Activated CD4-positive, alpha-beta T cell treated with anti-CD3 and anti-CD28 coated beads, Interleukin-2, amount 10 ng/mL, durations not matched to agents 7 days and 5 days (primary cell): ENCODE measurements at regions not wholly inside any gene's neighbourhood (a gene's known extent, or its start where the extent isn't known, plus 50 kb on each side); places are given as distances from the start of the nearest gene placed in this dataset.

Experiments
- CTCF ChIA-PET: fragments of 350-600 bp; sonication (Branson Sonifier 250); formaldehyde crosslinking; loops from one replicate; lab custom pipeline; 2021; ENCODE audit warnings: antibody characterized with exemption; lab: Charles Lee
- POLR2A ChIA-PET: fragments of 350-600 bp; sonication (Branson Sonifier 250); formaldehyde crosslinking; loops from one replicate; lab custom pipeline; 2021; ENCODE audit warnings: antibody characterized with exemption; lab: Charles Lee
- DNase-seq: peaks from one replicate; pipeline ENCODE4 v3.0.0-alpha.2; 2020
- H3K27ac Mint-ChIP-seq: one replicate; pipeline ENCODE4 v1.8.0; 2021; ENCODE audit warnings: mild to moderate bottlenecking, moderate library complexity, mixed read lengths
- H3K27me3 Mint-ChIP-seq: one replicate; pipeline ENCODE4 v1.8.0; 2021; ENCODE audit warnings: mixed read lengths
- H3K36me3 Mint-ChIP-seq: one replicate; pipeline ENCODE4 v1.8.0; 2021; ENCODE audit warnings: low read depth, mixed read lengths
- H3K4me1 Mint-ChIP-seq: one replicate; pipeline ENCODE4 v1.8.0; 2021; ENCODE audit warnings: mixed read lengths
- H3K4me3 Mint-ChIP-seq: one replicate; pipeline ENCODE4 v1.8.0; 2021; ENCODE audit warnings: mild to moderate bottlenecking, moderate library complexity, mixed read lengths
- H3K9me3 Mint-ChIP-seq: one replicate; pipeline ENCODE4 v1.8.0; 2021; ENCODE audit warnings: mixed read lengths

- POLR2A ChIA-PET = no interaction called here
Measured at GRCh38 chr9:135006911-135007570, 80.4 kb upstream of the OLFM1 start.

GRCh38 chr9:135007601-135008000, 79.9 kb upstream of the OLFM1 start:
- H3K36me3 Mint-ChIP-seq = no peaks in the 10 kb centered on the region
- no peak overlapping the region for H3K4me3 Mint-ChIP-seq
- no peaks in the 10 kb centered on the region for H3K27me3 Mint-ChIP-seq
- ChIA-PET CTCF (no interaction called here), POLR2A (interaction anchor here (0.6 kb wide), 1 partner anchor 140 kb away, joined by 3 read pairs; no protein-coding TSS in a partner anchor)
- DNase-seq = no peak
- H3K9me3 Mint-ChIP-seq = peaks cover 2% of the 10 kb centered on the region
- H3K4me1 Mint-ChIP-seq = no peaks in the 10 kb centered on the region
- no peak overlapping the region for H3K27ac Mint-ChIP-seq

More at GRCh38 chr9:135006911-135007570, 80.4 kb upstream of the OLFM1 start:
- CTCF ChIA-PET = no interaction called here
- no peak overlapping the region for H3K4me3 Mint-ChIP-seq
- DNase-seq = no peak
- H3K27ac Mint-ChIP-seq = no peak overlapping the region
- no peaks in the 10 kb centered on the region for H3K27me3 Mint-ChIP-seq
- no peaks in the 10 kb centered on the region for H3K4me1 Mint-ChIP-seq
- peaks cover 3% of the 10 kb centered on the region for H3K9me3 Mint-ChIP-seq
- H3K36me3 Mint-ChIP-seq = no peaks in the 10 kb centered on the region

GRCh38 chr9:135008416-135008815, 79.1 kb upstream of the OLFM1 start:
- Mint-ChIP-seq H3K4me3 (no peak overlapping the region), H3K27me3 (no peaks in the 10 kb centered on the region), H3K36me3 (no peaks in the 10 kb centered on the region), H3K9me3 (no peaks in the 10 kb centered on the region), H3K4me1 (no peaks in the 10 kb centered on the region), H3K27ac (no peak overlapping the region)
- ChIA-PET CTCF (no interaction called here), POLR2A (no interaction called here)
- no peak for DNase-seq

- H3K4me3 Mint-ChIP-seq = no peak overlapping the region
- no peaks in the 10 kb centered on the region for H3K27me3 Mint-ChIP-seq
- ChIA-PET CTCF (no interaction called here), POLR2A (no interaction called here)
- H3K9me3 Mint-ChIP-seq = no peaks in the 10 kb centered on the region
- no peaks in the 10 kb centered on the region for H3K4me1 Mint-ChIP-seq
- H3K27ac Mint-ChIP-seq = no peak overlapping the region
- no peaks in the 10 kb centered on the region for H3K36me3 Mint-ChIP-seq
- no peak for DNase-seq
Measured at GRCh38 chr9:135009051-135009560, 78.4 kb upstream of the OLFM1 start.

GRCh38 chr9:135009794-135010585, 77.5 kb upstream of the OLFM1 start:
- POLR2A ChIA-PET = no interaction called here

GRCh38 chr9:135010586-135010860, 76.9 kb upstream of the OLFM1 start:
- no peaks in the 10 kb centered on the region for H3K27me3 Mint-ChIP-seq
- no peaks in the 10 kb centered on the region for H3K9me3 Mint-ChIP-seq
- no peak for DNase-seq
- POLR2A ChIA-PET = no interaction called here
- no peak overlapping the region for H3K27ac Mint-ChIP-seq
- no peaks in the 10 kb centered on the region for H3K4me1 Mint-ChIP-seq
- no peak overlapping the region for H3K4me3 Mint-ChIP-seq
- no peaks in the 10 kb centered on the region for H3K36me3 Mint-ChIP-seq
- CTCF ChIA-PET = no interaction called here

More at GRCh38 chr9:135009794-135010585, 77.5 kb upstream of the OLFM1 start:
- no peaks in the 10 kb centered on the region for H3K36me3 Mint-ChIP-seq
- no peaks in the 10 kb centered on the region for H3K9me3 Mint-ChIP-seq
- no peaks in the 10 kb centered on the region for H3K4me1 Mint-ChIP-seq
- no peak overlapping the region for H3K4me3 Mint-ChIP-seq
- no peaks in the 10 kb centered on the region for H3K27me3 Mint-ChIP-seq
- CTCF ChIA-PET = interaction anchor here (0.6 kb wide), 1 partner anchor 37 kb away, joined by 3 read pairs; no protein-coding TSS in a partner anchor
- DNase-seq = no peak
- no peak overlapping the region for H3K27ac Mint-ChIP-seq

- no peaks in the 10 kb centered on the region for H3K27me3 Mint-ChIP-seq
Measured at GRCh38 chr9:135010921-135011320, 76.5 kb upstream of the OLFM1 start.

GRCh38 chr9:135012166-135012565, 75.3 kb upstream of the OLFM1 start:
- CTCF ChIA-PET = no interaction called here

More at GRCh38 chr9:135010921-135011320, 76.5 kb upstream of the OLFM1 start:
- no peaks in the 10 kb centered on the region for H3K36me3 Mint-ChIP-seq
- H3K27ac Mint-ChIP-seq = no peak overlapping the region
- ChIA-PET POLR2A (no interaction called here), CTCF (no interaction called here)
- no peak for DNase-seq
- no peak overlapping the region for H3K4me3 Mint-ChIP-seq
- no peaks in the 10 kb centered on the region for H3K4me1 Mint-ChIP-seq
- H3K9me3 Mint-ChIP-seq = no peaks in the 10 kb centered on the region

GRCh38 chr9:135014311-135015010, 73.0 kb upstream of the OLFM1 start:
- Mint-ChIP-seq H3K4me1 (no peaks in the 10 kb centered on the region), H3K9me3 (no peaks in the 10 kb centered on the region), H3K4me3 (no peak overlapping the region), H3K36me3 (no peaks in the 10 kb centered on the region), H3K27me3 (no peaks in the 10 kb centered on the region), H3K27ac (no peak overlapping the region)
- DNase-seq = no peak
- POLR2A ChIA-PET = no interaction called here
- CTCF ChIA-PET = no interaction called here

More at GRCh38 chr9:135012166-135012565, 75.3 kb upstream of the OLFM1 start:
- Mint-ChIP-seq H3K27ac (no peak overlapping the region), H3K36me3 (no peaks in the 10 kb centered on the region), H3K4me3 (no peak overlapping the region), H3K27me3 (no peaks in the 10 kb centered on the region), H3K9me3 (no peaks in the 10 kb centered on the region), H3K4me1 (no peaks in the 10 kb centered on the region)
- no peak for DNase-seq
- POLR2A ChIA-PET = no interaction called here

- Mint-ChIP-seq H3K4me3 (no peak overlapping the region), H3K9me3 (no peaks in the 10 kb centered on the region), H3K27me3 (no peaks in the 10 kb centered on the region), H3K27ac (no peak overlapping the region), H3K36me3 (no peaks in the 10 kb centered on the region), H3K4me1 (no peaks in the 10 kb centered on the region)
- CTCF ChIA-PET = no interaction called here
- no peak for DNase-seq
- POLR2A ChIA-PET = no interaction called here
Measured at GRCh38 chr9:135015096-135015495, 72.4 kb upstream of the OLFM1 start.

GRCh38 chr9:135015565-135015964, 71.9 kb upstream of the OLFM1 start:
- Mint-ChIP-seq H3K36me3 (no peaks in the 10 kb centered on the region), H3K27ac (no peak overlapping the region), H3K4me1 (no peaks in the 10 kb centered on the region), H3K27me3 (no peaks in the 10 kb centered on the region), H3K4me3 (no peak overlapping the region), H3K9me3 (no peaks in the 10 kb centered on the region)
- CTCF ChIA-PET = no interaction called here
- no peak for DNase-seq
- POLR2A ChIA-PET = no interaction called here

GRCh38 chr9:135016037-135016640, 71.3 kb upstream of the OLFM1 start:
- POLR2A ChIA-PET = no interaction called here

GRCh38 chr9:135016876-135017275, 70.6 kb upstream of the OLFM1 start:
- no peaks in the 10 kb centered on the region for H3K9me3 Mint-ChIP-seq
- no peaks in the 10 kb centered on the region for H3K4me1 Mint-ChIP-seq
- no peak overlapping the region for H3K4me3 Mint-ChIP-seq
- no peak for DNase-seq
- CTCF ChIA-PET = no interaction called here
- no peaks in the 10 kb centered on the region for H3K36me3 Mint-ChIP-seq
- POLR2A ChIA-PET = no interaction called here
- no peaks in the 10 kb centered on the region for H3K27me3 Mint-ChIP-seq
- H3K27ac Mint-ChIP-seq = no peak overlapping the region

More at GRCh38 chr9:135016037-135016640, 71.3 kb upstream of the OLFM1 start:
- Mint-ChIP-seq H3K36me3 (no peaks in the 10 kb centered on the region), H3K27me3 (no peaks in the 10 kb centered on the region), H3K27ac (no peak overlapping the region), H3K4me3 (no peak overlapping the region), H3K4me1 (no peaks in the 10 kb centered on the region), H3K9me3 (no peaks in the 10 kb centered on the region)
- CTCF ChIA-PET = no interaction called here
- no peak for DNase-seq
